ENCODE measurements at regions not wholly inside any gene's neighbourhood (a gene's known extent, or its start where the extent isn't known, plus 50 kb on each side); places are given as distances from the start of the nearest gene placed in this dataset.

DNA sequence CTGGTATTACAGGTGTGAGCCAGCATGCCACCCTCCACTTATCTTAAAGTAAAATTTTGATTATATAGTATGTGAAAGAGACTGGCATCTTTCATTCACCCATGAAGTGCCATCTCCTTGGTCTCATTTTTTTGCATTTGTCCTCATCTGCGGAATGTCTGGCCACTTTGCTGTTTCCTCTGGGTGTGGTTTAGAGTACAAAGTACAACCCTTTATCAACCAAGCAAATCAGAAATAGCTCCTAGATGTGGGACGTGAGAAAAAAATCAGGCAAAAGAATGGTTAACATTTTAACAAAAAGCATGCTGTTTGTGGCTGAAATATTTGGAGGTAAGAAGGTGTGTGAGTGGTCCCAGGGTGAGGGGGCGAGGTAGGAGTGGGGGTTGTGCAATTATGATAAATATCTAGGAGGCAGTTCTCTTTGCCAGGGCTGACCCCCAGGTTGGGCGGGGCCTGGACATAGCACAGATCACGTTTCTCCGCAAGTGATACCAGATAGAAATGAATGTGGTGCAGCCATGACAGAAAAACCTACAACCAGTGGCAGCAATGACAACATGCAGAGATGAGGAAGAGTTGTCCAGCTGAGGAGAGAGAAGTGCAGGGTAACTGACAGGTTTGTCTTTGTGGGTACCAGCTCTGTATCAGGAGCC, 115.8 kb upstream of the SERTAD2 start:
- DNase-seq (ENCODE audit: low read depth), result no peak

DNA sequence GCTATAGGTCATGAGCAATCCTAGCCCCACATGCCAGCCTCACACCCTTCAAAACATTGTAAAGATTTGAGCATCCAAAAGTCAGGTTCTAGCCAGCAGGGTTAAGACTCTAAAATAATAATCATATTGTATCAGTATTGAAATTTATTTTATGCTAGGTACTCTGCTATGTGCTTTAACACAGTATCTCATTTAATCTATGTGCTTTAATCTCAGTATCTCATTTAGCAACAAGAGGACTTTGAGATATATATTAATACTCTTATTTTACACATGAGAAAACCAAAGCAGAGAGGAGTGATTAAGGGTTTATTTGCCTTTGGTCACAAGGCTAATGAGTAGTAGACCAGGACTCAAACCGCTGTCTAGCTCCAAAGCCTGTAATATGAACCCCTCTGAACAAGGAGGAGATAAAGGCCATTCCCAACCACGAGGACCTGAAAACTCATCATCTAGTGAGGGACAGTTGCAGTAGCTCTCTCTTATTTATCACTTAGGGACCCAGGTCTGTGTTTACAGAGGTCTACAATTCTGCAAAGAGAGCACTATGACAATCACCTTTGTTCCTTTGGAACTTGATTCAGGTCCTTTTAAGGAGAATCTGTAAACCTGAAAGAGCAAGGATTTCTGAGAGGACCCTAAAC, 116.5 kb upstream of the SERTAD2 start:
- peak; percentile 58 for DNase-seq (ENCODE audit: low read depth)

DNA sequence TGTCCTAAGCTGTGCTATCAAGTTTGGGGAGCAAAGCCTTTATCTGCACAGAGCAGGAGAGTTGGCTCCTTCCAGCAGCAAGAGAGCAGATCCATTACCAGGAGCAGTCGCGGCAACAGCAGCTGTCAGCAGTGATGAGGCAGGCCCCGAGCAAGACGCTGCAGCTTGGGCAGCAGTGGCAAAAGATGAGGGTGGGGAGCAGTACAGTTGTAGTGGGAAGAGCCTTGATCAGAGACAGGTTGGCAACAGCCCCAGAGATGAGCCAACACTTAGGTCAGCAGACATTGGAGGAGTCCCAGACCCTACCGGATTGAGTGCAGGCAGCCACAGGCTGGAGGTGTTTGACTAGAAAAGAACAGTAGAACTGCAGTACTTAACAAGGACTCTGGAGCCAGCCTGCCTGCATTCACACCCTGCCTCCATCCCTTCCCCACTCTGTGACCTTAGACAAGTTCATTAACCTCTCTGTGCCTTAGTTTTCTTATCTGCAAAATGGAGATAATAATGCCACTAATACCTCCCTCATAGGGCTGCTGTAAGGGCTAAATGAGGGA, 117.1 kb upstream of the SERTAD2 start:
- DNase-seq (ENCODE audit: low read depth), result peak; percentile 86

GRCh38 chr2:64771737-64772136, 118.0 kb upstream of the SERTAD2 start:
- no peak for DNase-seq (ENCODE audit: low read depth)

- DNase-seq (ENCODE audit: low read depth), result no peak
These were observed 119.9 kb upstream of the SERTAD2 start for GRCh38 chr2:64773461-64774118.

DNA sequence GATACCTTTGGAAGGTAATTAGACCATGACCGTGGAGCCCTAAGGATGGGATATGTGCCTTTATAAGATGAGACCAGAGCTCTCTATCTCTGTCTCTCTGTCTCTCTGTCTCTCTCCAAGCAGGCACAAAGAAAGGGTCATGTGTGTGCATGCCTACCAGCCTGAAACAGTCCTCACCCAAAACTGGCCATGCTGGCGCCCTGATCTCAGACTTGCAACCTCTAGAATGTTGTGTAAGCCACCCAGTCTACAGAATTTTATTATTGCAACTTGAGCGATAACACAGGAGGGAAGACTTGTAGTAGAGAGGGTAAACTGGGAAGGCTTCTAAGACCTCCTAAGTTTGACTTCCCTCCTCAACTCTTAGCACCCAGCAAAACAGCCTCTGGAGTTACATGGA, 124.1 kb upstream of the SERTAD2 start:
- no peak for DNase-seq (ENCODE audit: low read depth)

DNA sequence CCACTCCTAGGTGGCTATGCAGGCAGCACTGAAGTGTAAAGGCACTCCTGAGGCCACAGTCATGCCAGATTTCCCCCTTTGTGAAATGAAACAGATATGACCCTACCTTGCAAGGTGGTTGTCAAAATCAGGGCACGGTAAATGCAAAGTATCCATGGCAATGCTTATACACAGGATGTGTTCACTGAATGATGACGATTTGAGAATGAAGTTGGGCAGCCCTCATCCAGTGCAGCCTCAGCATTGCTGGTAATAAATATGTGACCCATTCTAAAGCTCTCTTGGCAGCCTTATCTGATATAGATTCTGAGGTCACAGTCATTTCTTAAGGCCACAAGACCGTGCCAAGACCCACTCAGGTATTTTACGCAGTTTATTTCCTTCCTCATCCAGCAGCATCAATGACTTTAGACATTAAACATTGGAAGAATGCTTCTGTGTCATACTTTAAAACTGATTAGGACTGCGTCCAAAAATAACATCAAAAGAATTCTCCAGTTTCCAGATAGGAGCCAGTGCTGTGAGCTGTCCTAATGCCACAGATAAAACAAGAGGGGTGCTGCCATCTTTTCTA, 125.5 kb upstream of the SERTAD2 start:
- DNase-seq (ENCODE audit: low read depth), result peak; percentile 85

DNA sequence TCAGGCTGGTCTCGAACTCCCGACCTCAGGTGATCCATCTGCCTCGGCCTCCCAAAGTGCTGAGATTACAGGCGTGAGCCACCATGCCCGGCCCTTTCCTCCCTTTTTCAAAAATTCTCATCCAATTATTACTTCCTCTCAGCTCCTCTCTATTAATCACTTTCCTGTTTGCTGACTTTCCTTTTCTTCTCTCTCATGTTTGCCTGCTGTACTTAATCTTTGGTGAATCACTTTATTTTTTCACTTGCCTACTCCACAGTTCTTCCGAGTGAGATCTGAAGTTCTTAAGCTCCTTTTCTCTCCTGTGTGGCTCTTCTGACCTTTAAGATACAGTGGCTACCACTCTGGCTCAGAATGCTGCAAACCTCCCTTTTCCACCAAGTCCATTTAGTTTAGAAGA, 126.3 kb upstream of the SERTAD2 start:
- peak; percentile 46 for DNase-seq (ENCODE audit: low read depth)

GRCh38 chr2:64781711-64782390, 128.1 kb upstream of the SERTAD2 start:
- no peak for DNase-seq (ENCODE audit: low read depth)

- no peak for DNase-seq (ENCODE audit: low read depth)
These were observed 130.7 kb upstream of the SERTAD2 start for GRCh38 chr2:64784168-64785061.

GRCh38 chr2:64785245-64785644, 131.5 kb upstream of the SERTAD2 start:
- no peak for DNase-seq (ENCODE audit: low read depth)

DNA sequence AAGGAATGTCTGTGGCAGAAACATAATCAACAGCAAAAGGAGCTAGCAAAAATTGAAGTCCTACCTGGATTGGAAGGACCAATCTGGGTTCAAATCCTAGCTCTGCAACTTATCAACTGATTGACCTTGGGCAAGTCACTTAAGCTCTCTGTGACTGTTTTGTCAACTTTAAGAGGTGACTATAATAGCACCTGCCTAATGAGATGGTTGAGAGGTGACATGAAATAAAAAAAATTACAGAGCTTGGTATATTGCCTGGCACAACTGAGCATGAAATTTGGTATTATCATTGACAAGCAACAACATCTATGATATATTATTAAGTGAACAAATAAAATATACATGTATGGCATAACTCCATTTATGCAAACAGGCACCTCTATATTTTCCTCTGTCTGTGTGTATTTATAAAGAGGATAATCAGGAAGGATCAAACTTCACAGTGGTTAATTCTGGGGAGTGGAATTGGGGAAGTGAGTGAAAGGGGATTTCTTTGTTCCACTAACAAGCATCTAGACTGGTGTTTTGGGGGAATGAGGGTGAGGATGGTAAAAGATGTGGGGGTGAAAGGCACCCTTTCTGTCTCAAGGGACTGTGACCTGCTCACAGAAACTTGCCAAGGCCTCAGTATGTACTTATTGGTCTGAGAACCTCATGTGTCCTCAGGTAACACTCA, 132.8 kb upstream of the SERTAD2 start:
- no peak for DNase-seq (ENCODE audit: low read depth)

GRCh38 chr2:64787019-64787365, 133.3 kb upstream of the SERTAD2 start:
- DNase-seq (ENCODE audit: low read depth), result no peak

DNA sequence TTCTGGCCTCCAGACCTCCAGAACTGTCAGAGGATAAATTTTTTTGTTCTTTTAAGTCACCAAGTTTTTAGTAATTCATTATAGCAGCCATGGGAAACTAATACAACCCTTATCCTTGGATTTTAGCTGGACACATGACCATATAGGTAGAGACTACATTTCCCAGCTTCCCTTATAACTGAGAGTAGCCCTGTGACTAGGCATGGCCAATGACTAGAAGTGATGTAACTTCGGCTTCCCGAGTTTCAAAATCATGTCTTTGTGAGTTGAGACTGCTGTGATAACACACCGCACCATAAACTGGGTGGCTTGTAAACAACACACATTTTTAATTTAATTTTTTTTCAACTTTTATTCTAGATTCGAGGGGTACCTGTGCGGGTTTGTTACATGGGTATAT, 134.0 kb upstream of the SERTAD2 start:
- DNase-seq (ENCODE audit: low read depth), result peak; percentile 49

DNA sequence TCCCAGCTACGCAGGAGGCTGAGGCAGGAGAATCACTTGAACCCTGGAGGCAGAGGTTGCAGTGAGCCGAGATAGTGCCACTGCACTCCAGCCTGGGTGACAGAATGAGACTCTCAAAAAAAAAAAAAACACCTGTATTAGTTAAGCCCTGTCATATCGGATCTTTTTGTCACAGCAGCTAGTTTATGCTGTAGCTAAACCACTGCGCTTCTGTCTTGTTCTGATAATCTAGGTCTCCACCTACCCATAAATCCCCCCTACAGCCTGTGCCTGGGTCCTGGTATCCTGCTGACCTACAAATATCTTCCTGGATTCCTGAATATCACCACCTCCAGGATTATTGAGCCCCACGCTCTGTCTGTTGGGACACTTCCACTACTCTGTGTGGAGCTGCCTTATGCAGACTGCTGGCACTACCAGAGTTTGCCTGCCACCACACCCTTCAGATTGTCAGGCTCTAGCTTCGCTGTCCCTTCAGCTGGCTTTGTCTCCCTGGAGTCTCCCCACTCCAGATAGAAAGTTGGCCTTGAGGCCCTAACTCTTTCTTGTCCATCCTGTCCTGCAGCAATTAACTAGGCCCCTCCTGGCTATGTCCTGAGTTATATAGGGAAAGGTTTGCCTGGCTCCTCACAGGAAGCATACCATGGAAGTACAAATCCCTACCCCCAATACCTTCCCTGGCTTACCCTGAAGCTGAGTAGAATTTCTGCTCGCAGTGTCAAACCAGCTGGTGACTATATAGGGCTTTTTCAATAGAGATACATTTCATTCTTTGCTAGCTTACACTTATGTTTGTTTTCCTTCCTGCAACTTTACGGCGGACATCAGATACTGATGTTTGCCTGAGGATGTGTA, 136.0 kb upstream of the SERTAD2 start:
- DNase-seq (ENCODE audit: low read depth), result no peak

DNA sequence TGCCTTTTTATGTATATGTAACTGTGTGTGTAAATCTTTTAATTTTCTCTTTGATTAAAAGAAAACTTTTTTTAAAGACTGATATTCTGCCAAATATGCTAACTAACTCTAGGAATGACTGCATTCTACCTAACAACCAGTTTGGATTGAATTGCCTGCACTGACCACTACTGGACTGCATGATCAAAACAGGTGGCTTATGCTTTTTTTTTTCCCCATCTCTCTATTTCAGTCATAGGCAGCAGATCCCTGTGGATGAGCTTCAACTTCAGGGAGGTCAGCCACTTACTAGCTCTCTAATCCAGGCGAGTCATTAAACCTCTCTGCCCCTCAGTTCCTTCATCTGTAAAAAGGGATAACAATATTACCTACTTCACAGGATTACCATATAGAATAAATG, 138.6 kb upstream of the SERTAD2 start:
- peak; percentile 24 for DNase-seq (ENCODE audit: low read depth)

DNA sequence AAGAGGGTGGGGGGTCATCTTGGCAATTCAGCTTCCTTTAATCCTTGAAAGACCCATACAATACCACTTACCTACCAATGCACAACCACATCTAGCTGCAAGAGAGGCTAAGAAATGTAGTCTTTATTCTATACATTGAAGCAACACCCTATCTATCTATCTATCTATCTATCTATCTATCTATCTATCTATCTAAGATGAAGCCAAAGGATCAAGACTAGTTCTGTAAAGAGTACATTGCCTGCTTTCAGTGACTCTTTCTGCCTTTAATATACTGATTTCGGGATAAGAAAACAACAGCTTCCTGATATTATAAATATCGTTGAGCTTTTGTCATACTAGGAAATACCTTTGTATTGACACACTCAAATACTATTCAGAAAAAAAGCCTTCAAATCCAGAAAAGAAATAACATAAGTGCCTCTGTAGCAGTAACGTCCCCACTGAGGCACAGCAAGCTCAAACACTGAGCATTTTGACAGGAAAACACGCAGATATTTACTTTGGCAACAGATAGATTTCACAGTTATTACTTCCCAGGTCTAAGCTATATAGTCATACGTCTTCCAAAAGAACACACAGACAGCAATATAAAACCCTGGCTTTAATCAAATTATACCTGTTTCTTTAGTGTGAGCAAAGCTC, 139.4 kb upstream of the SERTAD2 start:
- DNase-seq (ENCODE audit: low read depth), result peak; percentile 69

DNA sequence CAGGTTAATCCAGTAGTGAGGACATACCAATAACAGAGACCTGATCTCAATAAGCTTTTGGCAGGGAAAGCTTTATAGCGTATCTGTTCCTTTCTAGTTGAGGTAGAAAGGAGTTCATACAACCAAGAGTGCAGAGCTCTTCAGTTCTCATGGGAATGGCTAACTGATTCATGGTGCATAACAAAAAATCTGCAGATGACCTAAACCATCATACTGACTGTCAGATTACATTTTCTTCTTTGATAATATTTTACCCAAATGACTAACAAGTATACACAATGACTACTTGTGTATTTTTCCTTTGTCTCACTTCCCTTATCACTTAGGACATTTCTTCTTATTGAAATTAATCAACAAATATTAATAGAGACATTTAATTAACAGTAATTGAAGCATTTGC, 140.0 kb upstream of the SERTAD2 start:
- DNase-seq (ENCODE audit: low read depth), result peak; percentile 51

- no peak for DNase-seq (ENCODE audit: low read depth)
These were observed 140.8 kb upstream of the SERTAD2 start for GRCh38 chr2:64794426-64794995.

All from iris pigment epithelial cell (primary cell).